ENCODE measurements at regions not wholly inside any gene's neighbourhood (a gene's known extent, or its start where the extent isn't known, plus 50 kb on each side); places are given as distances from the start of the nearest gene placed in this dataset.

GRCh38 chr4:62531264-62531663, 1331.1 kb downstream of the ADGRL3 start:
- no peak for TF ChIP-seq PREB (CRISPR knock-in tag; IDR thresholded peaks at IDR 0.05)
- no peak for TF ChIP-seq POLR2AphosphoS5 (IDR thresholded peaks at IDR 0.05; ENCODE audit: low read depth, low read length)

Data from HepG2 (cell line).